ENCODE measurements at regions not wholly inside any gene's neighbourhood (a gene's known extent, or its start where the extent isn't known, plus 50 kb on each side); places are given as distances from the start of the nearest gene placed in this dataset.
"Not testable (repeated sequence)": the region's sequence is repeated elsewhere in the genome, so short reads cannot be mapped to it uniquely, and the experiment has no call there.

DNA sequence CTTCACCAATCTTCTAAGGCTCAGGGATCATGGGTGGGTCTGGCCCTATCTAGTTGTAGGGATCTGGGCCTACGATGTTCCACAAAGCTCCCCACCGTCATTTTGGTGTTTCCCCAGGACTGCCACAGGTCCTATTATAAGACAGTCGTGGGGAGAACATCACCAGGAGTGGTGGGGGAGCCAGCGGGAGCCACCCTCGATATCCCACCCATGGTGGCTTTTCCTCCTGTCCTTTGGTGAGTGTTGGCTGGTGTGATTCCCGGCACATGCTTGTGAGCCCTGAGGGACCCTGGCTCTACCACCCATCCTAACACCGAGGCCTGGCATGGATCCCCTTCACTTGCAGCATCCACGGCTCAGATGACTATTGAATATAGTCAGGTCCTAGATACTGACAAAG lies 247.4 kb downstream of the ACTR3B start:
- no peak for DNase-seq (ENCODE audit: low spot score)

DNA sequence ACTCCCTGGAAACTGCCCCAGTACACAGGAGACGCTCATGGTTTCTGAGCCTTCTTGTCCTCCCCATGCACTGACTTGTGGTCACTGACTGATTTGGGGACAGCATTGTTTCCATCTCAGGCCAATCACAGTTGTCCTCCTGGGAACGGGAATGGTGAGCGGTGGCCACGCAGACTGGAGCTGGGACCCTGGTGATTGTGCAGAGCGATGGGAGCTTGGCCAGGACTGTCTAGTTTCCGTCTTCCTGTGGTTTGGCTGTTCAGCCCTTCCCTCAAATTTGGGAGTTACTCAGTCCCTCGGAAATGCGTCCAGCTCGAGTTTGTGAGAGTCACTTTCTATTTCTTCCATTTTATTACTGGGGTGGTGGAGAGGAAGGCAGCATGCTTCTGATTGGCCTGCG lies 250.9 kb downstream of the ACTR3B start:
- no peak for DNase-seq (ENCODE audit: low spot score)

DNA sequence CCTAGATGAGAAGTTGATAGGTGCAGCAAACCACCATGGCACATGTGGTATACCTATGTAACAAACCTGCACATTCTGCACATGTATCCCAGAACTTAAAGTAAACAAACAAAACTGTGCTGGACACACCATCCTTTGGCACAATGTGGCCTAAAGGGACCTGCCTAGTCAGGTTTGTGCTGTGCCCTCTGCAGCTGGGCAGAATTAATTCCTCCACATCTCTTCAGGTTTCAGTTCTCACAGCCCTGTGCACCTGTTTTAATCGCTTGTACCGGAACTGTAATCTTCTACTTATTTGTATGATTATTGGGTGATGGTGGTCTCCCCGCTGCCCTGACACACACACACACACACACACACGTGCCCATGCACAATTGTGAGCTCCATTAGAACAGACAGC lies 252.7 kb downstream of the ACTR3B start:
- DNase-seq (ENCODE audit: low spot score): no peak

GRCh38 chr7:153017223-153017622 lies 257.7 kb downstream of the ACTR3B start:
- no peak for DNase-seq (ENCODE audit: low spot score)

- no peak for DNase-seq (ENCODE audit: low spot score)
These were observed 262.0 kb downstream of the ACTR3B start for GRCh38 chr7:153021542-153021941.

GRCh38 chr7:153022475-153023193 lies 263.1 kb downstream of the ACTR3B start:
- DNase-seq (ENCODE audit: low spot score): no peak

DNA sequence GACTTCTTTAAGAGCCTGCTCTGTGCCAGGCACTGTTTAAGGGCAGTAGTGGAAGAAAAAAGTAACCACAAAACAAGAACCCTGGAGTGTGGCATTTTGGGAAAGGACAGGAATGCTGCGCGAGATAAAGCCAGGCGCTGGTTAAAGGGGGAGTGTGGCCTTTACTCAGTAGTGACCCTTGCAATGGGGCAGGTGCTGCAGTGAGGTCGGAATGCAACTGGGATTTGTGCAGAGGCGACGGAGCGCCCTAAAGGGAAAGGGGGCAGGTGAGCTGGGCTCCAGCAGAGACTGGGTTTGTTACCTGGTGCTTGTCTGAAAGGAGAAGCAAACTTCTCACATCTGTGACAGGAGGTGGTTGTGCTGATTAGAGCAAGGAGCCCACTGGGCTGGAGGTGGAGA lies 263.6 kb downstream of the ACTR3B start:
- DNase-seq (ENCODE audit: low spot score): no peak

- DNase-seq (ENCODE audit: low spot score): no peak
These were observed 267.7 kb downstream of the ACTR3B start for GRCh38 chr7:153027210-153027609.

- no peak for DNase-seq (ENCODE audit: low spot score)
These were observed 268.4 kb downstream of the ACTR3B start for GRCh38 chr7:153027904-153028303.

- DNase-seq (ENCODE audit: low spot score): no peak
These were observed 271.4 kb downstream of the ACTR3B start for GRCh38 chr7:153030976-153031375.

DNA sequence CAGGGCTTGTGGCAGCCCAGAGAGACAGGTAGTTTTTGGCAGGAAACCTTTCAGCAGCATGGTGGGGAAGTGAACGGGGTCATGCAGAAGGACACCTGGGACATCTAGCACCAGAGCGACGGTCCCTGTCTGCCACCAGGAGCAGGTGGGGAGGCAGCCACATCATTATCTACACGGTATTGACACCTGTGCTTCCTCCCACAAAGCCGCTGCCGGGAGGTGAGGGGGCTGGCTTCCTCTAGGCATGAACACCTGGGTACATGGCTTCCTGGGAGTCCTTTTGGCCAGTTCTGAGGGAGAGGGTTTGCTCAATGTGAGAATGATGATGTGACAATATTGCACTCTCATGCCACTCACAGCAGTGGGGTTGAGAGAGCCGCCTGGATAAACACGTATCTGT lies 275.2 kb downstream of the ACTR3B start:
- DNase-seq (ENCODE audit: low spot score): no peak

- DNase-seq (ENCODE audit: low spot score): no peak
These were observed 277.0 kb downstream of the ACTR3B start for GRCh38 chr7:153036396-153037063.

- DNase-seq (ENCODE audit: low spot score): no peak
These were observed 283.9 kb downstream of the ACTR3B start for GRCh38 chr7:153043440-153043839.

- DNase-seq (ENCODE audit: low spot score): no peak
These were observed 285.4 kb downstream of the ACTR3B start for GRCh38 chr7:153044981-153045380.

DNA sequence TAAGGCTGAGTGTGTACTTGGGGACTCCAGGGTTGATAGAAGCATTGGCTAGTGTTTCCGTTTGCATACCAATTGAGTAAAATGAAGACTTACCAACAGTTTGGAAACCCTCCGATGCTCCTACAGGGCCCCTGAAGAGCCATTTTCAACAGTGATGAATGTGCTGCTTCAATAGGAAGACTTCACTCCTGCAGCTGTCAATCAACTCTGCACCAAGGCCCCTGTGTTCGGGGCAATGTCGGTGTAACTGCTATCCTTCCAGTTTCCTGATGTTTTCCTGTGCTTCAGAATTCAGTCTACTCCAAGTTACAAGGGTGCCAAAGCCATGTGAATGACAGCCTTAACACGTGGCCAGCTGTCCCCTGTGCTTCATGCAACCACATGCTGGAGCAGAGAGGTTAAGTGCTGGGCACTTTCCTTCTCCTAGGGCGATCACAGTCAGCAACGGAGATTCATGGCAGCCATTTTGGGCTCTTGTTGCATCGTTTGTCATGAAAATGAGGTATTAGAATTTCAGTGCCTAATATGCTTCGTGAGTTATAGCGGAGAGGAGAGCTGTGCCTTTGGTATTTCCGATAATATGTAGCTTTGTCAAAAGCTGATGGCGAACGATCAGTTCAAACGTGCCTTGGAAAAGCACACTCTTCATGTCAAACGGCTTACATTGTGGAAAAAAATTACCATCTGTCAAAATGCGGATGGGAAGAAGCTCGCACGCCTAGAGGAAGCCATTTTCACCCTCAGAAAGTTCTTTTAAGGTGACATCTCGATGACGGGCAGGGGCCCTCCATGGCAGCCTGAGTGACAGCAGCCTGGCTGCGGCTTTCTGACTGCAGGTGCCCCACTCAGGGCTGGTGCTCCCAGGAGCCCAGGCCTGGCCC lies 287.8 kb downstream of the ACTR3B start:
- no peak for DNase-seq (ENCODE audit: low spot score)

- DNase-seq (ENCODE audit: low spot score): no peak
These were observed 292.7 kb downstream of the ACTR3B start for GRCh38 chr7:153052206-153052605.

DNA sequence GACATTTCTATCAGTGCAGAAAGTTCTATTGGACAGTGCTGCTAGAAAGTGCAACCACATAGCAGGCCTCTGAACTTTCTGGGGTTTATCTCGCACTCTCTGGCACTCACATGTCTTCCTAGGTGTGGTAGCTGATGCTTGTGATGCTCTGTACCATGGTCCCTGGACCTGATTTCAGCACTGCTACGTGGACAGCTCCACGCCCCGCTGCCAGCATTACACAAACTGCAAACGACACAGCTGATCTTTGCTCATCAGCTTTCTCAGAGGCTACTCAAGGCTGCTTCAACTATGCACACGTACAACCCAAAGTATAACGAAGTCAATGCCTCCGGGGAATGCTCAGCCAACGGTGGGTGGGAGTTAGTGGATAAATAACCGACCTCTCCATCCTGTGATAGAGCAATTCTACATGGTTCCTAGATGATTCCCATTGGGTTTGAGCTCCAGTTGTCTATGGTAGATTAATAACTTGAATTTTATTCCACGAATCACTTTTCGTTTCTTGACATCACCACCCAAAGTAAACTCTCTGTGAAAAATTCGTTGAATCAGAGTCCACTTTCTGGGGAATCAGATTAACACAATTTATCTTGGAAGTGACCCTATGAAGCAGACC lies 302.5 kb downstream of the ACTR3B start:
- DNase-seq (ENCODE audit: low spot score): no peak

DNA sequence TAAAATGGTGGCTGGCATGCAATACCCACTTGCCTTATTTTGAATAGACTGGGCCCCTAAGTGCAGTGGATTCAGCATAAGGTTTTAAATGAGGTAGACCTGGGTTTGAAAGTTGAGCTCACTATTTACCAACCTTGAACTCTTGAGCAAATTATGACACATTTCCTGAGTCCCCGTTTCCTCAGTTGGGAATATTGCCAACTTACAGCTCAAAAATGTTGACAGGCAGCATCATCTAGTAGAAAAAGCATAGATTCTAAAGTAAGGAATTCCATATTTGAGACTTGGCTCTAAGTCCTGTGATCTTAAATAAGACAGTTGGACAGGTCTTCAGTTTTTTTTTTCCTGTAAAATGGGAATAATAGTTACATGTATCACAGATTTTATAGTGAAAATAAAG lies 305.5 kb downstream of the ACTR3B start:
- no peak for DNase-seq (ENCODE audit: low spot score)

DNA sequence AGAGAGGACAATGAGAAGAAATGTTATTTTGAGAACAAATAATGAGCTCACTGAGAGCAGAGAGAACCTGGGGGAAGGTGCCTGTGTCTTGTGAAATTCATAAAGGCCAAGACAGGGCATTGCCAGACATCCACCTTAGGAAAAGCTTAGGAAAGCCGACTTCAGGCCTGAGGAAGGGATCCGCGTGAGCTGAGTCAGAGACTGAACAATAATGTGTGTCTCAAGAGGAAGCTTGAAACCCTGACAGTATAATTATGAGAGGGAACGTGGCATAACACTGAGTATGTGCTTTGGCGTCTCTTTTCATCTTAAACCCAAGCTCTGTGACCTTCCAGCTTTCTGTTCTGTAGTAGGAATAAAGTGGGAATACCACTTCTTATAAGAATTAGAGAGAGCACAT lies 307.2 kb downstream of the ACTR3B start:
- no peak for DNase-seq (ENCODE audit: low spot score)

DNA sequence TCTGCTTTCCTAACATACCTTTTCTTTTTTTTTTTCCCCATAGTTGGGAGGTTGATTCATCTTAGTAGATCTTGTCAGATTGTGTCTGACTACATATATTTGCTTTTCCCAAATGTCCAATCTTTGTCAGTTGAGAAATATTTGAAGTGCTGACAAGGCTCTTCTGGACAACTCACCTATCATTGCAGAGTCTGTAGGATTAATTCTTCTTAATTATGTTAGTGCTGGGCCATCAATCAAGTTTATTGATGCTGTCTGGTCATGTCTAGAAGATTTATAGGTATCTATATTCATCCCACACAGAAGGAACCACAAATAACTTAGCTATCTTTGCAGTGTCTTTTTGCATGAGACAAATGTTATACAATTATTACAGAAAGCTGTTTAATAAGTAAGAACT lies 310.6 kb downstream of the ACTR3B start:
- no peak for DNase-seq (ENCODE audit: low spot score)

DNA sequence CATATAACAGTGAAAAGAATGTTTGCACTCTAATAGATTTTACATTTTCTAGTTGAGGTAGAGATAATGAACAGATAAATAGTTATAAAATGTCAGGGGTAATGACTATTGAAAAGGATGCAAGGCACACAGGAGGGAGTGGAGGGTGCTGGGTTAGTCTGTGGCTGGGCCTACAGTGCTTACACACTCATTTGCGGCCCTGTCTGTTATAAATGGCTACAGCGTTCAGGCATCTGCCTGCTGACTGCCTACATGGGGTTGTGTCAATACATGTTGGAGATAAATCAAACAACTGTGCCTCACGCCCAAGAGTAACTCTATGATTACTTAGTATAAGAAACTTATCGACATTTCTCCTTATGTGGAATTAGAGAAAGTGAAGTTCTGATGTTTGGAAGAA lies 313.3 kb downstream of the ACTR3B start:
- DNase-seq (ENCODE audit: low spot score): no peak

DNA sequence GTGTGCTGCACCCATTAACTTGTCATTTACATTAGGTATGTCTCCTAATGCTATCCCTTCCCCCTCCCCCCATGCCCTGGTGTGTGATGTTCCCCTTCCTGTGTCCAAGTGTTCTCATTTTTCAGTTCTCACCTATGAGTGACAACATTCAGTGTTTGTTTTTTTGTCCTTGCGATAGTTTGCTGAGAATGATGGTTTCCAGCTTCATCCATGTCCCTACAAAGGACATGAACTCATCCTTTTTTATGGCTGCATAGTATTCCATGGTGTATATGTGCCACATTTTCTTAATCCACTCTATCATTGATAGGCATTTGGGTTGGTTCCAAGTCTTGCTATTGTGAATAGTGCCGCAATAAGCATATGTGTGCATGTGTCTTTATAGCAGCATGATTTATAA lies 316.7 kb downstream of the ACTR3B start:
- DNase-seq (ENCODE audit: low spot score): not testable (repeated sequence)

Data from mesenteric fat pad (tissue), 1 donor.